ENCODE measurements at regions not wholly inside any gene's neighbourhood (a gene's known extent, or its start where the extent isn't known, plus 50 kb on each side); places are given as distances from the start of the nearest gene placed in this dataset.

GRCh38 chr1:37244083-37244480 is 209.8 kb upstream of the GRIK3 start:
- TF ChIP-seq POLR2AphosphoS5 (IDR thresholded peaks at IDR 0.05; ENCODE audit: borderline replicate concordance, low read depth, low read length) (no peak), EZH2 (IDR thresholded peaks at IDR 0.05) (no peak), FOXP2 (optimal IDR thresholded peaks at IDR 0.05; ENCODE audit: control extremely low read depth, extremely low read length, insufficient read depth) (no peak)
- Histone ChIP-seq H3K4me3 (no peak overlapping the region), H3K36me3 (ENCODE audit: insufficient read depth, low read length) (no peaks in the 10 kb centered on the region), H3K9ac (ENCODE audit: insufficient read length) (no peak overlapping the region), H3K9me3 (ENCODE audit: low read depth, low read length) (no peaks in the 10 kb centered on the region), H3K27ac (no peak overlapping the region)
- no peak for DNase-seq (ENCODE audit: low read depth, low spot score)

DNA sequence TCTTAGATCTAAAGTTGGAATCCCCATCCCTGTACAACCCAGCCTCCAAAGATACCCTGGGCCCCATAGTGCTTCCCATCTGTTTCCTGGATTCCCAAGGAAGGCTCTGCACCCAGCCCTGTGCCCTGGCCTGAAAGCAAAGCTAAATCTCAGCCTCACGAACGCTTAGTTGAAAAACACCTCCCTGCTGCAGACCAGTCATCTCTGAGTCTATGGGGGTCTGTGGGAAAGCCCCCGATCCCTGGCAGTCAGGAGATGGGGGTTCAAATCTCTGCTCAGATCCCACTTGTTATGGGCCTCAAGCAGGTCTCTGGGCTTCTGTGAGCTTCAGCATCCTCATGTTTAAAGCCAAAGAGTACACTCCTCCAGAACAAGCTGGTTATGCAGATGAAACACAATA is 210.5 kb upstream of the GRIK3 start:
- no peaks in the 10 kb centered on the region for H3K9me3 ChIP-seq (ENCODE audit: low read depth, low read length)
- no peak overlapping the region for H3K27ac ChIP-seq
- H3K9ac ChIP-seq (ENCODE audit: insufficient read length) = no peak overlapping the region
- H3K4me3 ChIP-seq = no peak overlapping the region
- TF ChIP-seq EZH2 (IDR thresholded peaks at IDR 0.05) = no peak
- TF ChIP-seq FOXP2 (optimal IDR thresholded peaks at IDR 0.05; ENCODE audit: control extremely low read depth, extremely low read length, insufficient read depth) = no peak
- TF ChIP-seq POLR2AphosphoS5 (IDR thresholded peaks at IDR 0.05; ENCODE audit: borderline replicate concordance, low read depth, low read length) = no peak
- H3K36me3 ChIP-seq (ENCODE audit: insufficient read depth, low read length) = no peaks in the 10 kb centered on the region
- no peak for DNase-seq (ENCODE audit: low read depth, low spot score)

DNA sequence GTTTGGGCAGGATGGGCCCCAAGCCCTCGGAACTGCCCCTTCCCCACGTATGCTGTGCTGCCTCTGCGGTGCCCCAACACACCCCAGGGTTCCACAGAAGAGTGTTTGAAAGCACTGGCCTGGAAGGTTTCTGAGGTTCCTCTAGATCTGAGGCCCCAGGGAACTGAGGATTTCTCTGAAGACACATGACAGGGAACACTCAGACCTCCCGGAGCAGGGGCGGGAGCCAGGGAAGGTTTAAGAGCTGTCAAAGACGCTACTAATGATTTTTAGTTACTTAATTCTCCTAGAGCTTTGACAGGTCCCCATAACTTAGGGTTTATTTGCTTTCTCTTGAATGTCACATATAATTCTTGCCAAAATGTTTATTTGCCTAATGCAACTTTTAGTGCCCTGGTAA is 212.3 kb upstream of the GRIK3 start:
- H3K4me3 ChIP-seq = no peak overlapping the region
- DNase-seq (ENCODE audit: low read depth, low spot score) = no peak
- no peaks in the 10 kb centered on the region for H3K36me3 ChIP-seq (ENCODE audit: insufficient read depth, low read length)
- no peaks in the 10 kb centered on the region for H3K9me3 ChIP-seq (ENCODE audit: low read depth, low read length)
- no peak overlapping the region for H3K27ac ChIP-seq
- no peak overlapping the region for H3K9ac ChIP-seq (ENCODE audit: insufficient read length)
- TF ChIP-seq POLR2AphosphoS5 (IDR thresholded peaks at IDR 0.05; ENCODE audit: borderline replicate concordance, low read depth, low read length) = no peak
- no peak for TF ChIP-seq FOXP2 (optimal IDR thresholded peaks at IDR 0.05; ENCODE audit: control extremely low read depth, extremely low read length, insufficient read depth)
- no peak for TF ChIP-seq EZH2 (IDR thresholded peaks at IDR 0.05)

DNA sequence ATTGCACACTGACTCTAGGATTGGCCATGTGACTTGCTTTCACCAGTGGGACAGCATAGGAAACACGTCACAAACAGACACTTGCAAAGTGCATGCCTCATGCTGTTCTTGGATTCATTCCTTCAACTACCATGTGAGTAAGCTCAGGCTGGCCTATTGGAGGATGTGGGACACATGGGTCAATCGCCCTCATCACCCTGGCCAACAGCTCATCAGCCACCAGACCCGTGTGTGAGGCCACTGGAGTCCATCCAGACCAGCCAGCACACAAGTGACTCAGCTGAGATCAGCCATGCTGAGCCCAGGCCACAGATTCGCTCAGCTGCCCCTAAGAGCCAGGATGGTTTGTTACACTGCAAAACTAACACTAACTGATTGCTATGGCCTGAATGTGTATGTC is 216.1 kb upstream of the GRIK3 start:
- H3K9me3 ChIP-seq (ENCODE audit: low read depth, low read length) = no peaks in the 10 kb centered on the region
- H3K9ac ChIP-seq (ENCODE audit: insufficient read length) = no peak overlapping the region
- H3K27ac ChIP-seq = no peak overlapping the region
- no peak for DNase-seq (ENCODE audit: low read depth, low spot score)
- H3K4me3 ChIP-seq = no peak overlapping the region
- no peak for TF ChIP-seq POLR2AphosphoS5 (IDR thresholded peaks at IDR 0.05; ENCODE audit: borderline replicate concordance, low read depth, low read length)
- TF ChIP-seq EZH2 (IDR thresholded peaks at IDR 0.05) = no peak
- no peak for TF ChIP-seq FOXP2 (optimal IDR thresholded peaks at IDR 0.05; ENCODE audit: control extremely low read depth, extremely low read length, insufficient read depth)
- no peaks in the 10 kb centered on the region for H3K36me3 ChIP-seq (ENCODE audit: insufficient read depth, low read length)

GRCh38 chr1:37255136-37255795 is 219.1 kb upstream of the ZC3H12A start:
- TF ChIP-seq POLR2AphosphoS5 (IDR thresholded peaks at IDR 0.05; ENCODE audit: borderline replicate concordance, low read depth, low read length) = no peak
- TF ChIP-seq EZH2 (IDR thresholded peaks at IDR 0.05) = no peak
- TF ChIP-seq FOXP2 (optimal IDR thresholded peaks at IDR 0.05; ENCODE audit: control extremely low read depth, extremely low read length, insufficient read depth) = no peak
- no peak for DNase-seq (ENCODE audit: low read depth, low spot score)

GRCh38 chr1:37255868-37256267 is 218.5 kb upstream of the ZC3H12A start:
- no peak overlapping the region for H3K4me3 ChIP-seq
- H3K27ac ChIP-seq = no peak overlapping the region
- no peaks in the 10 kb centered on the region for H3K36me3 ChIP-seq (ENCODE audit: insufficient read depth, low read length)
- H3K9ac ChIP-seq (ENCODE audit: insufficient read length) = no peak overlapping the region
- no peak for DNase-seq (ENCODE audit: low read depth, low spot score)
- TF ChIP-seq FOXP2 (optimal IDR thresholded peaks at IDR 0.05; ENCODE audit: control extremely low read depth, extremely low read length, insufficient read depth) = no peak
- no peak for TF ChIP-seq EZH2 (IDR thresholded peaks at IDR 0.05)
- no peak for TF ChIP-seq POLR2AphosphoS5 (IDR thresholded peaks at IDR 0.05; ENCODE audit: borderline replicate concordance, low read depth, low read length)
- H3K9me3 ChIP-seq (ENCODE audit: low read depth, low read length) = no peaks in the 10 kb centered on the region

More at GRCh38 chr1:37255136-37255795, 219.1 kb upstream of the ZC3H12A start:
- no peaks in the 10 kb centered on the region for H3K36me3 ChIP-seq (ENCODE audit: insufficient read depth, low read length)
- H3K4me3 ChIP-seq = no peak overlapping the region
- no peak overlapping the region for H3K9ac ChIP-seq (ENCODE audit: insufficient read length)
- H3K27ac ChIP-seq = no peak overlapping the region
- H3K9me3 ChIP-seq (ENCODE audit: low read depth, low read length) = no peaks in the 10 kb centered on the region

DNA sequence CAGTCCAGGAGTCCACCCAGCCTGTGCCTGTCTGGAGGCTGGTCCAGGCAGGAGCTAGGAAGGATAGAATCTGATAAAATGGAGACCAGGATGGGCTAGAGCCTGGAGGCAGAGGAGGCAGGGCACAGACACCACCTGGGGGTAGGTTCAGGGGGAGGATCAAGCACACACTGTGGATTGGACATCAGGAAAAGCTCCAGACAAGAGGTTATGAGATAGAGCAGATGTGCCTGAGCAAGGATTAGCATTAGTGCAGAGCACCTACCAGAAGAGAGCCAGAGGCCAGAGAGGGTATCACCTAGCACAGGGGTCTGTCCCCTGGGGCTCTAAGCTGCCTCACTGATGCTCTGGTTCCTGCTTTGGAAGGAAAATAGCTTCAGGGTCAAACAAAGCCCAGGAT is 216.7 kb upstream of the ZC3H12A start:
- H3K4me3 ChIP-seq = no peak overlapping the region
- no peaks in the 10 kb centered on the region for H3K36me3 ChIP-seq (ENCODE audit: insufficient read depth, low read length)
- no peak for TF ChIP-seq EZH2 (IDR thresholded peaks at IDR 0.05)
- TF ChIP-seq FOXP2 (optimal IDR thresholded peaks at IDR 0.05; ENCODE audit: control extremely low read depth, extremely low read length, insufficient read depth) = no peak
- TF ChIP-seq POLR2AphosphoS5 (IDR thresholded peaks at IDR 0.05; ENCODE audit: borderline replicate concordance, low read depth, low read length) = no peak
- DNase-seq (ENCODE audit: low read depth, low spot score) = no peak
- no peaks in the 10 kb centered on the region for H3K9me3 ChIP-seq (ENCODE audit: low read depth, low read length)
- no peak overlapping the region for H3K9ac ChIP-seq (ENCODE audit: insufficient read length)
- H3K27ac ChIP-seq = no peak overlapping the region

GRCh38 chr1:37258068-37258467 is 216.3 kb upstream of the ZC3H12A start:
- H3K9ac ChIP-seq (ENCODE audit: insufficient read length) = no peak overlapping the region
- DNase-seq (ENCODE audit: low read depth, low spot score) = no peak
- H3K27ac ChIP-seq = no peak overlapping the region
- H3K36me3 ChIP-seq (ENCODE audit: insufficient read depth, low read length) = no peaks in the 10 kb centered on the region
- no peak overlapping the region for H3K4me3 ChIP-seq
- H3K9me3 ChIP-seq (ENCODE audit: low read depth, low read length) = no peaks in the 10 kb centered on the region
- TF ChIP-seq POLR2AphosphoS5 (IDR thresholded peaks at IDR 0.05; ENCODE audit: borderline replicate concordance, low read depth, low read length) (no peak), EZH2 (IDR thresholded peaks at IDR 0.05) (no peak), FOXP2 (optimal IDR thresholded peaks at IDR 0.05; ENCODE audit: control extremely low read depth, extremely low read length, insufficient read depth) (no peak)

- Histone ChIP-seq H3K9me3 (ENCODE audit: low read depth, low read length) (no peaks in the 10 kb centered on the region), H3K9ac (ENCODE audit: insufficient read length) (no peak overlapping the region), H3K4me3 (no peak overlapping the region), H3K36me3 (ENCODE audit: insufficient read depth, low read length) (no peaks in the 10 kb centered on the region), H3K27ac (no peak overlapping the region)
- TF ChIP-seq POLR2AphosphoS5 (IDR thresholded peaks at IDR 0.05; ENCODE audit: borderline replicate concordance, low read depth, low read length) (no peak), EZH2 (IDR thresholded peaks at IDR 0.05) (no peak), FOXP2 (optimal IDR thresholded peaks at IDR 0.05; ENCODE audit: control extremely low read depth, extremely low read length, insufficient read depth) (no peak)
- no peak for DNase-seq (ENCODE audit: low read depth, low spot score)
Measured at GRCh38 chr1:37259019-37259418, 215.4 kb upstream of the ZC3H12A start.
